ENCODE measurements at regions not wholly inside any gene's neighbourhood (a gene's known extent, or its start where the extent isn't known, plus 50 kb on each side); places are given as distances from the start of the nearest gene placed in this dataset.

DNA sequence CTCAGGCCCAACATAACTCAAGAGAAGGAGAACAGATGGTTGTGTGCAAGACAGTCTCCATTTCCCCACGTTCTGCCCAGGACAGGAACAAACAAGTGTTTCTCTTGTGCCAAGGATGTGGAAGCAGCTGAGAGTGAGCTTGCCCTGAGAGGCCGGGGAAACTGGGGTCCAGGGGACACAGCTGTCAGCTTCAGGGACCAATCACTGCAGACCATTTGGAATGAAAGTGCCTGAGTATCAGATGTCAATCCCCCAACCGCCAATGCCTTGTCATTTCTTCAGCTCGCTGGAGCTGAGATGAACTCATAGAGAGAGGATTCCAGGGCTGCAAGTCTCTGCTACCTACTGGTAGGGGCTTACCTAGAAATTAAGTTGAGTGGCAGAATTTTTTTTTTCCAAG is 71.9 kb upstream of the METAP2 start:
- peaks cover 0 to 3% (median 0%) of the 10 kb centered on the region in 11 donors for H3K9me3 Mint-ChIP-seq
- peaks cover 0 to under 1% (median 0%) of the 10 kb centered on the region in 7 donors for H3K4me1 Mint-ChIP-seq

DNA sequence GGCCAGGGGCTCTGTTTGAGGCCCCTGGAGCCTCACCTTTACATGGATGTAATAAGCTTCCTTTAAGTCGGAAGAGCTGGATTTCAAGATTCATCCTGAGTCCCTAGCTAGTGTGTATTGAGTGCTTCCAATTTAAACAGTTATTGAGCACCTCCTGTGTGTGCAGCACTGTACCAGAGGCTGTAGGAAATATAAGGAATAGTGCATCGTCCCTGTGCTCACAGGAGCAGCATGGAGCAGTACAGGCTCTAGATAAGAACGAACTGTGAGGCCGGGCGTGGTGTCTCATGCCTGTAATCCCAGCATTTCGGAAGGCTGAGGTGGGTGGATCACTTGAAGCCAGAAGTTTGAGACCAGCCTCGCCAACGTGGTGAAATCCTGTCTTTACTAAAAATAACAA is 65.8 kb upstream of the METAP2 start:
- DNase-seq (no peak), ATAC-seq (no peak)
- no peak overlapping the region for H3K27ac Mint-ChIP-seq
- Histone ChIP-seq H3K4me1 (ENCODE audit: control insufficient read depth in 2 of 2, insufficient read depth in 2 of 2, low read length in 2 of 2) (no peaks in the 10 kb centered on the region), H3K27ac (ENCODE audit: low read depth, low read length) (no peak overlapping the region), H3K9me3 (ENCODE audit: control insufficient read depth in 2 of 3, low read length in 3 of 3) (no peaks in the 10 kb centered on the region), H3K36me3 (ENCODE audit: control insufficient read depth in 2 of 3, insufficient read depth in 3 of 3, low read length in 3 of 3) (no peaks in the 10 kb centered on the region), H3K27me3 (ENCODE audit: control insufficient read depth in 2 of 2, insufficient read depth in 2 of 2, low read length in 2 of 2) (no peaks in the 10 kb centered on the region), H3K4me3 (ENCODE audit: low read length) (no peak overlapping the region)
- CTCF ChIA-PET = no interaction called here
- no peaks in the 10 kb centered on the region for H3K4me1 Mint-ChIP-seq
- intact Hi-C loops (cut with micrococcal nuclease) = no loop called here
- no peaks in the 10 kb centered on the region for H3K36me3 Mint-ChIP-seq
- POLR2A ChIA-PET = no interaction called here
- no peaks in the 10 kb centered on the region for H3K9me3 Mint-ChIP-seq
- H3K4me3 Mint-ChIP-seq = no peak overlapping the region
- peaks cover 0 to 4% (median 0%) of the 10 kb centered on the region in 5 donors for H3K27me3 Mint-ChIP-seq

More for the DNA sequence above, 71.9 kb upstream of the METAP2 start:
- Histone ChIP-seq H3K27me3 (ENCODE audit: control insufficient read depth in 2 of 2, insufficient read depth in 2 of 2, low read length in 2 of 2) (no peaks in the 10 kb centered on the region), H3K9me3 (ENCODE audit: control insufficient read depth in 2 of 3, low read length in 3 of 3) (no peaks in the 10 kb centered on the region), H3K4me3 (ENCODE audit: low read length) (no peak overlapping the region), H3K4me1 (ENCODE audit: control insufficient read depth in 2 of 2, insufficient read depth in 2 of 2, low read length in 2 of 2) (no peaks in the 10 kb centered on the region), H3K36me3 (ENCODE audit: control insufficient read depth in 2 of 3, insufficient read depth in 3 of 3, low read length in 3 of 3) (no peaks in the 10 kb centered on the region), H3K27ac (ENCODE audit: low read depth, low read length) (no peak overlapping the region)
- intact Hi-C loops (cut with micrococcal nuclease) = no loop called here
- H3K27ac Mint-ChIP-seq = no peak overlapping the region
- POLR2A ChIA-PET = no interaction called here
- ATAC-seq (no peak), DNase-seq (no peak)
- peaks cover 0 to 4% (median 0%) of the 10 kb centered on the region in 5 donors for H3K36me3 Mint-ChIP-seq
- CTCF ChIA-PET = no interaction called here
- H3K4me3 Mint-ChIP-seq = no peak overlapping the region
- peaks cover 0 to 13% (median 4%) of the 10 kb centered on the region in 5 donors for H3K27me3 Mint-ChIP-seq

- intact Hi-C loops (cut with micrococcal nuclease) = no loop called here
- no peaks in the 10 kb centered on the region for H3K9me3 Mint-ChIP-seq
- no peaks in the 10 kb centered on the region for H3K27me3 ChIP-seq (ENCODE audit: control insufficient read depth in 2 of 2, insufficient read depth in 2 of 2, low read length in 2 of 2)
- H3K27ac ChIP-seq (ENCODE audit: low read depth, low read length) = no peak overlapping the region
- no peak overlapping the region for H3K4me3 Mint-ChIP-seq
- POLR2A ChIA-PET = no interaction called here
- no peaks in the 10 kb centered on the region for H3K4me1 ChIP-seq (ENCODE audit: control insufficient read depth in 2 of 2, insufficient read depth in 2 of 2, low read length in 2 of 2)
- no peak for ATAC-seq
- CTCF ChIA-PET = no interaction called here
- DNase-seq = no peak
- H3K27ac Mint-ChIP-seq = no peak overlapping the region
- H3K27me3 Mint-ChIP-seq = peaks cover 0 to 4% (median 2%) of the 10 kb centered on the region in 5 donors
- no peak overlapping the region for H3K4me3 ChIP-seq (ENCODE audit: low read length)
- no peaks in the 10 kb centered on the region for H3K36me3 ChIP-seq (ENCODE audit: control insufficient read depth in 2 of 3, insufficient read depth in 3 of 3, low read length in 3 of 3)
- no peaks in the 10 kb centered on the region for H3K36me3 Mint-ChIP-seq
- no peaks in the 10 kb centered on the region for H3K9me3 ChIP-seq (ENCODE audit: control insufficient read depth in 2 of 3, low read length in 3 of 3)
- no peaks in the 10 kb centered on the region for H3K4me1 Mint-ChIP-seq
Observed at GRCh38 chr12:95411057-95411456, 62.9 kb upstream of the METAP2 start.

DNA sequence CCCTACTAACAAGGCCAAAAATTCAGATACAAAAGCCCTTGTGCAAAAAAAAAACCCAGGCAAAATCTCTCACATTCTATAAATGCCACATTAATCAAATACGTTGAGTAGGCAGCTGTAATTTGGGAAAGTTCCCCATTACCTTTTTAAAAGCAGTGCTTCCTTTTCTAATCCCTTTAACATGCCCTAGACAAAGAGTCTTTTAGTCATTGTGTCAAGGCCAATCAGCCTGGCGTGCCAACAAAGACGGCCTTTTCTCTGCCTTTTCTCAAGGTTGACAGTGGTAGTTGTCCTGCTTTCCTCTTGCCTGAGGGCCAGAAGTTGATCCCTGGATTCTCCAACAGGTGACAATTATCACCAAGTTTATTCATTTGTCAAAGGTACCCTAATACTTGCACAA is 62.5 kb upstream of the METAP2 start:
- H3K4me3 ChIP-seq (ENCODE audit: low read length) = no peak overlapping the region
- intact Hi-C loops (cut with micrococcal nuclease) = no loop called here

GRCh38 chr12:95412482-95413311 is 61.3 kb upstream of the METAP2 start:
- CTCF ChIA-PET = no interaction called here
- H3K27me3 ChIP-seq (ENCODE audit: control insufficient read depth in 2 of 2, insufficient read depth in 2 of 2, low read length in 2 of 2) = no peaks in the 10 kb centered on the region
- intact Hi-C loops (cut with micrococcal nuclease) = no loop called here
- H3K9me3 Mint-ChIP-seq = no peaks in the 10 kb centered on the region
- H3K27ac ChIP-seq (ENCODE audit: low read depth, low read length) = no peak overlapping the region
- H3K27me3 Mint-ChIP-seq = peaks cover 0 to 4% (median 4%) of the 10 kb centered on the region in 5 donors
- POLR2A ChIA-PET = interaction anchor here (2.2 kb wide), 1 partner anchor 61 kb away, joined by 6 read pairs; the partner anchor contains the start of gene METAP2
- H3K36me3 Mint-ChIP-seq = no peaks in the 10 kb centered on the region
- H3K4me3 Mint-ChIP-seq = no peak overlapping the region
- ATAC-seq = no peak
- DNase-seq = no peak
- no peaks in the 10 kb centered on the region for H3K36me3 ChIP-seq (ENCODE audit: control insufficient read depth in 2 of 3, insufficient read depth in 3 of 3, low read length in 3 of 3)
- H3K9me3 ChIP-seq (ENCODE audit: control insufficient read depth in 2 of 3, low read length in 3 of 3) = no peaks in the 10 kb centered on the region
- no peak overlapping the region for H3K4me3 ChIP-seq (ENCODE audit: low read length)
- no peaks in the 10 kb centered on the region for H3K4me1 ChIP-seq (ENCODE audit: control insufficient read depth in 2 of 2, insufficient read depth in 2 of 2, low read length in 2 of 2)
- peak overlapping the region in 1 of 9 donors; percentile 14 for H3K27ac Mint-ChIP-seq
- H3K4me1 Mint-ChIP-seq = no peaks in the 10 kb centered on the region

More for the DNA sequence above, 62.5 kb upstream of the METAP2 start:
- Histone ChIP-seq H3K27ac (ENCODE audit: low read depth, low read length) (no peak overlapping the region), H3K9me3 (ENCODE audit: control insufficient read depth in 2 of 3, low read length in 3 of 3) (no peaks in the 10 kb centered on the region), H3K27me3 (ENCODE audit: control insufficient read depth in 2 of 2, insufficient read depth in 2 of 2, low read length in 2 of 2) (no peaks in the 10 kb centered on the region), H3K36me3 (ENCODE audit: control insufficient read depth in 2 of 3, insufficient read depth in 3 of 3, low read length in 3 of 3) (no peaks in the 10 kb centered on the region), H3K4me1 (ENCODE audit: control insufficient read depth in 2 of 2, insufficient read depth in 2 of 2, low read length in 2 of 2) (no peaks in the 10 kb centered on the region)
- no peak for ATAC-seq
- H3K4me1 Mint-ChIP-seq = no peaks in the 10 kb centered on the region
- ChIA-PET POLR2A (interaction anchor here (2.2 kb wide), 1 partner anchor 62 kb away, joined by 6 read pairs; the partner anchor contains the start of gene METAP2), CTCF (no interaction called here)
- peaks cover 0 to 4% (median 3%) of the 10 kb centered on the region in 5 donors for H3K27me3 Mint-ChIP-seq
- H3K4me3 Mint-ChIP-seq = no peak overlapping the region
- no peak overlapping the region for H3K27ac Mint-ChIP-seq
- DNase-seq = no peak
- no peaks in the 10 kb centered on the region for H3K36me3 Mint-ChIP-seq
- no peaks in the 10 kb centered on the region for H3K9me3 Mint-ChIP-seq

- Mint-ChIP-seq H3K27ac (no peak overlapping the region), H3K36me3 (no peaks in the 10 kb centered on the region), H3K4me3 (no peak overlapping the region), H3K9me3 (no peaks in the 10 kb centered on the region), H3K27me3 (peaks cover 0 to 4% (median 0%) of the 10 kb centered on the region in 5 donors), H3K4me1 (no peaks in the 10 kb centered on the region)
- DNase-seq (no peak), ATAC-seq (no peak)
- ChIA-PET CTCF (no interaction called here), POLR2A (interaction anchor here (2.2 kb wide), 1 partner anchor 60 kb away, joined by 6 read pairs; the partner anchor contains the start of gene METAP2)
- no peaks in the 10 kb centered on the region for H3K27me3 ChIP-seq (ENCODE audit: control insufficient read depth in 2 of 2, insufficient read depth in 2 of 2, low read length in 2 of 2)
- H3K36me3 ChIP-seq (ENCODE audit: control insufficient read depth in 2 of 3, insufficient read depth in 3 of 3, low read length in 3 of 3) = no peaks in the 10 kb centered on the region
- no peak overlapping the region for H3K27ac ChIP-seq (ENCODE audit: low read depth, low read length)
- H3K4me1 ChIP-seq (ENCODE audit: control insufficient read depth in 2 of 2, insufficient read depth in 2 of 2, low read length in 2 of 2) = no peaks in the 10 kb centered on the region
- no peak overlapping the region for H3K4me3 ChIP-seq (ENCODE audit: low read length)
- intact Hi-C loops (cut with micrococcal nuclease) = no loop called here
- H3K9me3 ChIP-seq (ENCODE audit: control insufficient read depth in 2 of 3, low read length in 3 of 3) = no peaks in the 10 kb centered on the region
Observed at GRCh38 chr12:95413576-95413975, 60.4 kb upstream of the METAP2 start.

DNA sequence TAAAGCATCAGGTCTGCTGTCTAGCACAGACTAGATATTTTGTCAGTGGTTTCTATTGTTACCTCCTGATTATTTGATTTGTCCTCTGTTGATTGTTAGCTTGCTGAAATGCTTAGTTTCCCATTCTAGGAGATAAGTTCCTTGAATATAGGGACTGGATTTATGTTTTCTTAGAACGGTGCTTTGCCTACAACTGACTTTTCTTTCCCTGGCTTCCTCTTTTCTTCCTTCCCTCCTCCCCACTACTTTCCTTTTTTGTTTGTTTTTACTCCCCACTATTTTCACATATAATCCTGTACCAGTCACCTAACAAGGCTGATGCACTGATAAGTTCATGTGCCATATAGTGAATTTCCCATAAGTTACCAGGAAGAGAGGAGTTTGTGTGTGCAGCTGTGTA is 58.5 kb upstream of the METAP2 start:
- H3K4me1 ChIP-seq (ENCODE audit: control insufficient read depth in 2 of 2, insufficient read depth in 2 of 2, low read length in 2 of 2) = no peaks in the 10 kb centered on the region
- no peak overlapping the region for H3K4me3 Mint-ChIP-seq
- H3K9me3 ChIP-seq (ENCODE audit: control insufficient read depth in 2 of 3, low read length in 3 of 3) = no peaks in the 10 kb centered on the region
- H3K36me3 ChIP-seq (ENCODE audit: control insufficient read depth in 2 of 3, insufficient read depth in 3 of 3, low read length in 3 of 3) = no peaks in the 10 kb centered on the region
- H3K4me1 Mint-ChIP-seq = no peaks in the 10 kb centered on the region
- peaks cover 0 to 4% (median 0%) of the 10 kb centered on the region in 5 donors for H3K27me3 Mint-ChIP-seq
- no peaks in the 10 kb centered on the region for H3K36me3 Mint-ChIP-seq
- ATAC-seq (no peak), DNase-seq (no peak)
- H3K27ac Mint-ChIP-seq = no peak overlapping the region
- H3K27me3 ChIP-seq (ENCODE audit: control insufficient read depth in 2 of 2, insufficient read depth in 2 of 2, low read length in 2 of 2) = no peaks in the 10 kb centered on the region
- ChIA-PET CTCF (no interaction called here), POLR2A (interaction anchor here (0.6 kb wide), 1 partner anchor 230 kb away, joined by 3 read pairs; no protein-coding TSS in a partner anchor)
- no peak overlapping the region for H3K4me3 ChIP-seq (ENCODE audit: low read length)
- intact Hi-C loops (cut with micrococcal nuclease) = no loop called here
- H3K9me3 Mint-ChIP-seq = peaks cover 0 to 2% (median 0%) of the 10 kb centered on the region in 11 donors
- no peak overlapping the region for H3K27ac ChIP-seq (ENCODE audit: low read depth, low read length)
